Neural progenitor cell (in vitro differentiated cells): ENCODE measurements at regions not wholly inside any gene's neighbourhood (a gene's known extent, or its start where the extent isn't known, plus 50 kb on each side); places are given as distances from the start of the nearest gene placed in this dataset.

Experiments
- DNase-seq: peaks from one replicate; pipeline ENCODE4 v3.0.0-alpha.2; 2016; ENCODE audit warnings: low spot score
- H2AFZ ChIP-seq: fragments of 200-600 bp; sonication (generic); replicated peaks from 2 replicates; pipeline ENCODE4 v1.6.1; 2016; ENCODE audit warnings: antibody characterized with exemption
- H3F3A ChIP-seq: fragments of 200-600 bp; sonication (generic); 2 replicates; pipeline ENCODE4 v1.6.1; 2016; ENCODE audit warnings: antibody characterized with exemption, low read depth
- H3K27ac ChIP-seq: fragments of 200-600 bp; sonication (generic); 2 replicates; pipeline ENCODE4 v1.5.1; 2016; ENCODE audit warnings: mild to moderate bottlenecking
- H3K27me3 ChIP-seq: fragments of 200-600 bp; sonication (generic); 2 replicates; pipeline ENCODE4 v1.6.1; 2016; ENCODE audit warnings: mild to moderate bottlenecking, moderate library complexity
- H3K36me3 ChIP-seq: fragments of 200-600 bp; sonication (generic); 2 replicates; pipeline ENCODE4 v1.5.1; 2016
- H3K4me1 ChIP-seq: fragments of 200-600 bp; sonication (generic); 2 replicates; pipeline ENCODE4 v1.6.1; 2016; ENCODE audit warnings: mixed run types
- H3K4me2 ChIP-seq: fragments of 200-600 bp; sonication (generic); 2 replicates; pipeline ENCODE4 v1.6.1; 2016
- H3K4me3 ChIP-seq: fragments of 200-600 bp; sonication (generic); 2 replicates; pipeline ENCODE4 v1.5.1; 2016
- H3K79me2 ChIP-seq: fragments of 200-600 bp; sonication (generic); 2 replicates; pipeline ENCODE4 v1.6.1; 2016; ENCODE audit warnings: low read depth
- H3K9ac ChIP-seq: fragments of 200-600 bp; sonication (generic); 2 replicates; pipeline ENCODE4 v1.6.1; 2016
- H3K9me3 ChIP-seq: fragments of 200-600 bp; sonication (generic); 2 replicates; pipeline ENCODE4 v1.5.1; 2016; ENCODE audit warnings: low read depth
- H4K20me1 ChIP-seq: fragments of 200-600 bp; sonication (generic); 2 replicates; pipeline ENCODE4 v1.6.1; 2016; ENCODE audit warnings: low read depth
- H3K27ac Mint-ChIP-seq: 3 replicates; pipeline ENCODE4 v1.8.0; 2021; ENCODE audit warnings: mixed read lengths
- H3K27me3 Mint-ChIP-seq: 2 replicates; pipeline ENCODE4 v1.8.0; 2022; ENCODE audit warnings: low read depth, mild to moderate bottlenecking, inconsistent platforms, moderate library complexity, mixed read lengths; ENCODE audit not compliant: insufficient read depth
- H3K36me3 Mint-ChIP-seq: 3 replicates; pipeline ENCODE4 v1.8.0; 2021; ENCODE audit warnings: mixed read lengths
- H3K4me1 Mint-ChIP-seq: 3 replicates; pipeline ENCODE4 v1.8.0; 2021; ENCODE audit warnings: mixed read lengths
- H3K4me3 Mint-ChIP-seq: 3 replicates; pipeline ENCODE4 v1.8.0; 2021; ENCODE audit warnings: mild to moderate bottlenecking, moderate library complexity, mixed read lengths
- H3K9me3 Mint-ChIP-seq: 3 replicates; pipeline ENCODE4 v1.8.0; 2020; ENCODE audit warnings: mixed read lengths
- EZH2 ChIP-seq: fragments of 200-600 bp; sonication (generic); IDR thresholded peaks from 2 replicates; pipeline ENCODE4 v1.6.1; 2017; ENCODE audit warnings: antibody characterized with exemption, mild to moderate bottlenecking, moderate library complexity
- EZH2phosphoT487 ChIP-seq: fragments of 200-600 bp; sonication (generic); IDR thresholded peaks from 2 replicates; pipeline ENCODE4 v1.6.1; 2017; ENCODE audit warnings: antibody characterized with exemption
- TF ChIP-seq, protein P1 (sequence below): fragments of 200-600 bp; sonication (generic); IDR thresholded peaks from 2 replicates; pipeline ENCODE4 v1.5.1; 2017; ENCODE audit warnings: antibody characterized with exemption, mild to moderate bottlenecking

DNA sequence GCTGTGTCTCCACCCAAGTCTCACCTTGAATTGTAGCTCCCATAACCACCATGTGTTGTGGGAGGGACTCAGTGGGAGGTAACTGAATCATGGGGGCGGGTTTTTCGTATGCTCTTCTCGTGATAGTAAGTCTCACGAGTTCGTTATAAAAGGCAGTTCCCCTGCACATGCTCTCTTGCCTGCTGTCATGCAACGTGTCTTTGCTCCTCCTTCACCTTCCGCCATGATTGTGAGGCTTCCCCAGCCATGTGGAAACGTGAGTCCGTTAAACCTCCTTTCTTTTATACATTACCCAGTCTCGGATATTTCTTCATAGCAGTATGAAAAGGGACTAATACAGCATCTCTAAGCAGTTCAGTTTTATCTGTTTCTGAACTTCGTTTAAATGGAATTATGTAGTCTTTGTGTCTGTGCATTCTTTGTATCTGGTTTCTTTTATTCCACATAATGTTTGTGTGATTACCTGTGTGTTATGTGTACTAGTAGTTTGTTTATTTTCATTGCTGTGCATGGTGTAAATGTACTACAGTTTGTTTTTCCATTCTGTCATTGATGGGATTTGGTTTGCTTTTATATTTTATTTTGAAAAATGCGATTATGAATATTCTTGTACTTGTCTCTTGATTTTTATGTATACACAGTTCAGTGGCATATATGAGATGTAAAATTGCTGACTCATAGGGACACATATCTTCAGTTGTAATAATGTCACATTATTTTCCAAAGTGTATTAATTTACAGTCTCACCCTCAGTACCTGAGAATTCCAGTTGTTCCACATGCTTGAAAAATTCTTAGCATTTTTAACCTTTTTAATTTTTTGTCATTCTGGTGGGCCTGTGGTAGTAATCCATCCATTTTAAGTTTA, 304.9 kb downstream of the GBA3 start:
- no peaks in the 10 kb centered on the region for H3K27me3 Mint-ChIP-seq
- no peaks in the 10 kb centered on the region for H3K9me3 Mint-ChIP-seq
- H3K4me3 Mint-ChIP-seq = no peak overlapping the region
- no peak overlapping the region for H3K27ac Mint-ChIP-seq
- Histone ChIP-seq H3K9me3 (no peaks in the 10 kb centered on the region), H3K27ac (no peak overlapping the region), H3F3A (no peaks in the 10 kb centered on the region), H3K4me3 (no peak overlapping the region), H2AFZ (no peak overlapping the region), H3K36me3 (no peaks in the 10 kb centered on the region), H4K20me1 (no peaks in the 10 kb centered on the region), H3K27me3 (no peaks in the 10 kb centered on the region), H3K4me2 (no peak overlapping the region), H3K9ac (no peak overlapping the region), H3K4me1 (no peaks in the 10 kb centered on the region), H3K79me2 (no peaks in the 10 kb centered on the region)
- TF ChIP-seq EZH2 (no peak), EZH2phosphoT487 (no peak)
- no peaks in the 10 kb centered on the region for H3K36me3 Mint-ChIP-seq
- H3K4me1 Mint-ChIP-seq = no peaks in the 10 kb centered on the region
- no peak for DNase-seq

DNA sequence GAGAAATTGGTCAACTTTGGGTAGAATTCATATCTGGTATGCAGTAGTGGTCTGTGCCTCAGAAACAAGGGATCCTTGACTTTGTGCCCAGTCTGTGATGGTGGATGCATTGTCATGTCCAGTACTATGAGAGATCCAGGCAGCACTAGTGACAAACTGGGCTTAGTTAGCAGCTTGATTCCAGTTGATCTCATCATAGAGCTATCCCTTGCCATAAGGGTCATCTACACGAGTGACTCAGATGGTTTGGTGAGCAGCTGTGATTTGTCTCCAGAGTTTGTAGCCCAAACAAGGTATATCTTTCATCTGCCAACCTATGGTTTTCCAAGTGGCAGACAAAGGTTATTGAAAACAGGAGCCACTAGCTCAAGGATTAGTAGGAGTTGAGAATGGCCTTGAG, 298.8 kb downstream of the GBA3 start:
- no peaks in the 10 kb centered on the region for H3K79me2 ChIP-seq
- H3K27ac Mint-ChIP-seq = no peak overlapping the region
- DNase-seq = no peak
- no peaks in the 10 kb centered on the region for H3K36me3 Mint-ChIP-seq
- H3F3A ChIP-seq = no peaks in the 10 kb centered on the region
- no peaks in the 10 kb centered on the region for H3K9me3 ChIP-seq
- H3K9me3 Mint-ChIP-seq = no peaks in the 10 kb centered on the region
- no peaks in the 10 kb centered on the region for H4K20me1 ChIP-seq
- H3K4me1 ChIP-seq = no peaks in the 10 kb centered on the region
- no peak overlapping the region for H2AFZ ChIP-seq
- no peak overlapping the region for H3K4me3 Mint-ChIP-seq
- H3K36me3 ChIP-seq = no peaks in the 10 kb centered on the region
- TF ChIP-seq EZH2phosphoT487 (no peak), EZH2 (no peak)
- TF ChIP-seq, protein P1, sequence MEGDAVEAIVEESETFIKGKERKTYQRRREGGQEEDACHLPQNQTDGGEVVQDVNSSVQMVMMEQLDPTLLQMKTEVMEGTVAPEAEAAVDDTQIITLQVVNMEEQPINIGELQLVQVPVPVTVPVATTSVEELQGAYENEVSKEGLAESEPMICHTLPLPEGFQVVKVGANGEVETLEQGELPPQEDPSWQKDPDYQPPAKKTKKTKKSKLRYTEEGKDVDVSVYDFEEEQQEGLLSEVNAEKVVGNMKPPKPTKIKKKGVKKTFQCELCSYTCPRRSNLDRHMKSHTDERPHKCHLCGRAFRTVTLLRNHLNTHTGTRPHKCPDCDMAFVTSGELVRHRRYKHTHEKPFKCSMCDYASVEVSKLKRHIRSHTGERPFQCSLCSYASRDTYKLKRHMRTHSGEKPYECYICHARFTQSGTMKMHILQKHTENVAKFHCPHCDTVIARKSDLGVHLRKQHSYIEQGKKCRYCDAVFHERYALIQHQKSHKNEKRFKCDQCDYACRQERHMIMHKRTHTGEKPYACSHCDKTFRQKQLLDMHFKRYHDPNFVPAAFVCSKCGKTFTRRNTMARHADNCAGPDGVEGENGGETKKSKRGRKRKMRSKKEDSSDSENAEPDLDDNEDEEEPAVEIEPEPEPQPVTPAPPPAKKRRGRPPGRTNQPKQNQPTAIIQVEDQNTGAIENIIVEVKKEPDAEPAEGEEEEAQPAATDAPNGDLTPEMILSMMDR = no peak
- H3K9ac ChIP-seq = no peak overlapping the region
- peaks cover 2% of the 10 kb centered on the region for H3K27me3 Mint-ChIP-seq
- H3K27ac ChIP-seq = no peak overlapping the region
- H3K4me3 ChIP-seq = no peak overlapping the region
- no peak overlapping the region for H3K4me2 ChIP-seq
- no peaks in the 10 kb centered on the region for H3K27me3 ChIP-seq
- no peaks in the 10 kb centered on the region for H3K4me1 Mint-ChIP-seq

- no peaks in the 10 kb centered on the region for H3K4me1 Mint-ChIP-seq
- DNase-seq = no peak
These were observed 295.8 kb downstream of the GBA3 start for GRCh38 chr4:22988526-22988925.

More at GRCh38 chr4:22988526-22988925, 295.8 kb downstream of the GBA3 start:
- Histone ChIP-seq H3K27ac (no peak overlapping the region), H3K4me3 (no peak overlapping the region), H3K9ac (no peak overlapping the region), H3K4me2 (no peak overlapping the region), H3K9me3 (peaks cover 3% of the 10 kb centered on the region), H3F3A (no peaks in the 10 kb centered on the region), H3K4me1 (no peaks in the 10 kb centered on the region), H3K27me3 (no peaks in the 10 kb centered on the region), H3K36me3 (no peaks in the 10 kb centered on the region), H2AFZ (no peak overlapping the region), H3K79me2 (no peaks in the 10 kb centered on the region), H4K20me1 (no peaks in the 10 kb centered on the region)
- Mint-ChIP-seq H3K27ac (no peak overlapping the region), H3K36me3 (no peaks in the 10 kb centered on the region), H3K27me3 (peaks cover 5% of the 10 kb centered on the region), H3K4me3 (no peak overlapping the region), H3K9me3 (peaks cover 9% of the 10 kb centered on the region)
- TF ChIP-seq, protein P1 = no peak
- no peak for TF ChIP-seq EZH2phosphoT487
- TF ChIP-seq EZH2 = no peak
